Upper lobe of right lung (tissue), 1 donor: ENCODE measurements at regions not wholly inside any gene's neighbourhood (a gene's known extent, or its start where the extent isn't known, plus 50 kb on each side); places are given as distances from the start of the nearest gene placed in this dataset.
"Not testable (repeated sequence)": the region's sequence is repeated elsewhere in the genome, so short reads cannot be mapped to it uniquely, and the experiment has no call there.

ENCODE experiments used
- ATAC-seq: fragments of 200-7000 bp; cut with Tn5 transposase; one replicate; pipeline ENCODE4 v1.9.1; 2020; ENCODE audit warnings: mild to moderate bottlenecking, moderate library complexity
- DNase-seq: peaks from one replicate; pipeline ENCODE4 v3.0.0-alpha.2; 2020
- H3K27ac ChIP-seq: fragments of 200-600 bp; one replicate; pipeline ENCODE4 v1.8.0; 2022
- H3K27me3 ChIP-seq: fragments of 200-600 bp; one replicate; pipeline ENCODE4 v1.8.0; 2022; ENCODE audit warnings: mild to moderate bottlenecking
- H3K36me3 ChIP-seq: fragments of 200-600 bp; one replicate; pipeline ENCODE4 v1.8.0; 2022
- H3K4me1 ChIP-seq: fragments of 200-600 bp; one replicate; pipeline ENCODE4 v1.8.0; 2022
- H3K4me3 ChIP-seq: fragments of 200-600 bp; one replicate; pipeline ENCODE4 v1.8.0; 2022; ENCODE audit warnings: mild to moderate bottlenecking
- H3K9me3 ChIP-seq: fragments of 200-600 bp; one replicate; pipeline ENCODE4 v1.8.0; 2022
- intact Hi-C: fragments of 100-400 bp; cut with DNase I; formaldehyde crosslinking; loops from one replicate; pipeline ENCODE4 v1.11.0; 2022
- TF ChIP-seq, protein P1 (sequence below): fragments of 200-600 bp; IDR thresholded peaks from one replicate; pipeline ENCODE4 v1.8.0; 2022; ENCODE audit warnings: antibody characterized with exemption
- donor health status: DM: no; HTN: yes; CAD: no; lungs with severe emphysema.

DNA sequence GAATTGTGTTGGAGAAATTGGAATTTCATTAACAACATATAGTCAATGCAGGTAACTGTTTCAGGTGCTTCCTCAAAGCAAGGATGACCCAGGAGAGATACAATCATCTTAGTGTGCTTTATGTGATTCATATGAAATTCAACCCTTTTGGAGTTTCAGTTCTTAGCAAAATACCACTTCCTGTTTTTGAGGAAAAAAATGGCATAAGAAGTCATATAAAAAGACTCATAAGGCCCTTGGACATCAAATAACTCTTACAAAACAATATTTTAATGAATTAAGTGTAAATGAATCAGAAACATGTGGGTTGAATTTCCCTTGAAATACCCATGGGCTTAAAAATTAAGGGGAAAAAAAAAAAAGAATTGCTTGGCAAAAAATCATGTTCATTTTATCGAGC, 926.6 kb downstream of the LTN1 start:
- Histone ChIP-seq H3K4me1 (peaks cover 12% of the 10 kb centered on the region), H3K9me3 (no peaks in the 10 kb centered on the region), H3K36me3 (no peaks in the 10 kb centered on the region), H3K27ac (no peak overlapping the region), H3K27me3 (no peaks in the 10 kb centered on the region), H3K4me3 (no peak overlapping the region)
- no peak for ATAC-seq
- intact Hi-C loops = no loop called here
- no peak for DNase-seq
- TF ChIP-seq, protein P1, sequence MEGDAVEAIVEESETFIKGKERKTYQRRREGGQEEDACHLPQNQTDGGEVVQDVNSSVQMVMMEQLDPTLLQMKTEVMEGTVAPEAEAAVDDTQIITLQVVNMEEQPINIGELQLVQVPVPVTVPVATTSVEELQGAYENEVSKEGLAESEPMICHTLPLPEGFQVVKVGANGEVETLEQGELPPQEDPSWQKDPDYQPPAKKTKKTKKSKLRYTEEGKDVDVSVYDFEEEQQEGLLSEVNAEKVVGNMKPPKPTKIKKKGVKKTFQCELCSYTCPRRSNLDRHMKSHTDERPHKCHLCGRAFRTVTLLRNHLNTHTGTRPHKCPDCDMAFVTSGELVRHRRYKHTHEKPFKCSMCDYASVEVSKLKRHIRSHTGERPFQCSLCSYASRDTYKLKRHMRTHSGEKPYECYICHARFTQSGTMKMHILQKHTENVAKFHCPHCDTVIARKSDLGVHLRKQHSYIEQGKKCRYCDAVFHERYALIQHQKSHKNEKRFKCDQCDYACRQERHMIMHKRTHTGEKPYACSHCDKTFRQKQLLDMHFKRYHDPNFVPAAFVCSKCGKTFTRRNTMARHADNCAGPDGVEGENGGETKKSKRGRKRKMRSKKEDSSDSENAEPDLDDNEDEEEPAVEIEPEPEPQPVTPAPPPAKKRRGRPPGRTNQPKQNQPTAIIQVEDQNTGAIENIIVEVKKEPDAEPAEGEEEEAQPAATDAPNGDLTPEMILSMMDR = no peak

GRCh38 chr21:28063241-28064216, 929.1 kb downstream of the LTN1 start:
- no peak for ATAC-seq
- intact Hi-C loops = no loop called here
- TF ChIP-seq, protein P1 = no peak

GRCh38 chr21:28052956-28053355, 939.7 kb downstream of the LTN1 start:
- H3K4me3 ChIP-seq, H3K27me3 ChIP-seq, ATAC-seq, DNase-seq, H3K4me1 ChIP-seq, H3K36me3 ChIP-seq, intact Hi-C loops, H3K27ac ChIP-seq, H3K9me3 ChIP-seq: not testable (repeated sequence)

More at GRCh38 chr21:28063241-28064216, 929.1 kb downstream of the LTN1 start:
- DNase-seq = no peak
- Histone ChIP-seq H3K4me3 (no peak overlapping the region), H3K27me3 (no peaks in the 10 kb centered on the region), H3K4me1 (peaks cover 12% of the 10 kb centered on the region), H3K36me3 (no peaks in the 10 kb centered on the region), H3K27ac (no peak overlapping the region), H3K9me3 (no peaks in the 10 kb centered on the region)

- H3K9me3 ChIP-seq, H3K27ac ChIP-seq, H3K27me3 ChIP-seq, H3K4me3 ChIP-seq, H3K36me3 ChIP-seq, H3K4me1 ChIP-seq, DNase-seq, intact Hi-C loops: not testable (repeated sequence)
- TF ChIP-seq, protein P1 = peak; percentile 54
- peak; percentile 68 for ATAC-seq
Observed at GRCh38 chr21:28051649-28052048, 941.0 kb downstream of the LTN1 start.

- ATAC-seq, H3K4me3 ChIP-seq, H3K27ac ChIP-seq, DNase-seq, intact Hi-C loops, H3K36me3 ChIP-seq, H3K27me3 ChIP-seq, H3K9me3 ChIP-seq, H3K4me1 ChIP-seq: not testable (repeated sequence)
Observed at GRCh38 chr21:28035692-28036091, 957.0 kb downstream of the LTN1 start.

- H3K4me3 ChIP-seq, H3K27me3 ChIP-seq, H3K27ac ChIP-seq, ATAC-seq, DNase-seq, H3K4me1 ChIP-seq, intact Hi-C loops, H3K36me3 ChIP-seq: not testable (repeated sequence)
- peaks cover 11% of the 10 kb centered on the region for H3K9me3 ChIP-seq
Observed at GRCh38 chr21:28034916-28035315, 957.8 kb downstream of the LTN1 start.

DNA sequence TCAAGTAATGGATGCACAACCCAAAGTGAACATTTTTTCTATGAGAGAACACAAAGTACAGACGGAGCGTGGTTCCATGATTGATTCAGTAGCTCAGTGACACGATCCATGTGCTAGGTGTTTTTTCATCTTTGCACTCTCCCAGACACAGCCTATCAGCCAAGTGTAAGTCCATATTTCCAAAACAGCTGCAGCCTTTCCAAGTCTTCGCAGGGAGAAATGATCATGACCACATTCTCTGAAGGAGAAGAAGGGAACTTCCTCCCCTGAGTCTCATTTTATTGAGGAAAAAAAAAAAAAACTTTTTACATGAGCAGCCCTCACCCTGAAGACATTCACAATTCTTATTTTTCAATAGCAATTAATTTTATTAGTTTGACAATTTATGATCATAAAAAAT, 958.3 kb downstream of the LTN1 start:
- H3K36me3 ChIP-seq, H3K4me1 ChIP-seq, DNase-seq, H3K4me3 ChIP-seq, H3K27ac ChIP-seq, ATAC-seq, intact Hi-C loops, H3K27me3 ChIP-seq: not testable (repeated sequence)
- H3K9me3 ChIP-seq = peaks cover 11% of the 10 kb centered on the region

- peaks cover 11% of the 10 kb centered on the region for H3K9me3 ChIP-seq
- H3K4me1 ChIP-seq, H3K27ac ChIP-seq, intact Hi-C loops, H3K36me3 ChIP-seq, ATAC-seq, DNase-seq, H3K27me3 ChIP-seq, H3K4me3 ChIP-seq: not testable (repeated sequence)
Observed at GRCh38 chr21:28032652-28033051, 960.0 kb downstream of the LTN1 start.

- intact Hi-C loops, DNase-seq: not testable (repeated sequence)
Observed at GRCh38 chr21:28031066-28031465, 961.6 kb downstream of the LTN1 start.

More at GRCh38 chr21:28031066-28031465, 961.6 kb downstream of the LTN1 start:
- peaks cover 11% of the 10 kb centered on the region for H3K9me3 ChIP-seq
- not testable (repeated sequence) for ATAC-seq, H3K27me3 ChIP-seq, H3K4me1 ChIP-seq, H3K36me3 ChIP-seq, H3K4me3 ChIP-seq, H3K27ac ChIP-seq
